ENCODE measurements at regions not wholly inside any gene's neighbourhood (a gene's known extent, or its start where the extent isn't known, plus 50 kb on each side); places are given as distances from the start of the nearest gene placed in this dataset.

DNA sequence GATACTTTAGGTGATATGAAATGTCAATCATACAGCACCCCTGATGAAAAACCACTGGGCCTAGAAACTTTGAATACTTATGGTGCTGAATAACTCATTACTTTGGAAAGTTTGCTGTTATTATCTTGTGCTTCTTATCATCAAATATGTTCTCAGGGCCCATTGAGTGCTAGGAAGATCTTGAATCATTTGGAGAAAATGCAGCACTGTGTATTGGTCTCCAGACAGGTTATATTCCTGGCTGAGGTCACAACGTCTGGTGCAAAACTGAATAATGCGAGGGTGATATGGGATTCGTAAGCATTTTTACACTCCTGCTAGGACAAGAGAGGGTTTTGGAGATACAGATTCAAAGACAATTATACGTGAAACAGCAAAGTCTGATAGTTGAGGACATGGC is 249.4 kb upstream of the TNC start:
- Histone ChIP-seq H3K9me2 (replicated peaks; ENCODE audit: insufficient read depth, low read length) (no peaks in the 10 kb centered on the region), H3K27me3 (replicated peaks; ENCODE audit: insufficient read depth, low read length) (no peaks in the 10 kb centered on the region), H3K27ac (ENCODE audit: low read length) (no peak overlapping the region), H3K4me2 (ENCODE audit: low read depth, low read length) (no peak overlapping the region), H3K79me2 (ENCODE audit: low read length) (no peaks in the 10 kb centered on the region), H2AFZ (ENCODE audit: low read length) (no peak overlapping the region), H3K4me3 (ENCODE audit: low read length) (no peak overlapping the region), H3K9me3 (replicated peaks; ENCODE audit: insufficient read depth, low read length) (no peaks in the 10 kb centered on the region), H4K20me1 (ENCODE audit: insufficient read depth, low read length) (no peaks in the 10 kb centered on the region), H3F3A (ENCODE audit: insufficient read depth, low read length) (no peaks in the 10 kb centered on the region), H3K9ac (ENCODE audit: low read length) (no peak overlapping the region), H3K36me3 (replicated peaks; ENCODE audit: insufficient read depth, low read length) (no peaks in the 10 kb centered on the region), H3K4me1 (ENCODE audit: low read length) (no peaks in the 10 kb centered on the region)
- TF ChIP-seq EZH2phosphoT487 (IDR thresholded peaks at IDR 0.05; ENCODE audit: low read length) (no peak), EZH2 (optimal IDR thresholded peaks at IDR 0.05; ENCODE audit: low read depth, low read length) (no peak)
- TF ChIP-seq, protein P1, sequence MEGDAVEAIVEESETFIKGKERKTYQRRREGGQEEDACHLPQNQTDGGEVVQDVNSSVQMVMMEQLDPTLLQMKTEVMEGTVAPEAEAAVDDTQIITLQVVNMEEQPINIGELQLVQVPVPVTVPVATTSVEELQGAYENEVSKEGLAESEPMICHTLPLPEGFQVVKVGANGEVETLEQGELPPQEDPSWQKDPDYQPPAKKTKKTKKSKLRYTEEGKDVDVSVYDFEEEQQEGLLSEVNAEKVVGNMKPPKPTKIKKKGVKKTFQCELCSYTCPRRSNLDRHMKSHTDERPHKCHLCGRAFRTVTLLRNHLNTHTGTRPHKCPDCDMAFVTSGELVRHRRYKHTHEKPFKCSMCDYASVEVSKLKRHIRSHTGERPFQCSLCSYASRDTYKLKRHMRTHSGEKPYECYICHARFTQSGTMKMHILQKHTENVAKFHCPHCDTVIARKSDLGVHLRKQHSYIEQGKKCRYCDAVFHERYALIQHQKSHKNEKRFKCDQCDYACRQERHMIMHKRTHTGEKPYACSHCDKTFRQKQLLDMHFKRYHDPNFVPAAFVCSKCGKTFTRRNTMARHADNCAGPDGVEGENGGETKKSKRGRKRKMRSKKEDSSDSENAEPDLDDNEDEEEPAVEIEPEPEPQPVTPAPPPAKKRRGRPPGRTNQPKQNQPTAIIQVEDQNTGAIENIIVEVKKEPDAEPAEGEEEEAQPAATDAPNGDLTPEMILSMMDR (IDR thresholded peaks at IDR 0.05; ENCODE audit: low read length): no peak
- no peak for DNase-seq

DNA sequence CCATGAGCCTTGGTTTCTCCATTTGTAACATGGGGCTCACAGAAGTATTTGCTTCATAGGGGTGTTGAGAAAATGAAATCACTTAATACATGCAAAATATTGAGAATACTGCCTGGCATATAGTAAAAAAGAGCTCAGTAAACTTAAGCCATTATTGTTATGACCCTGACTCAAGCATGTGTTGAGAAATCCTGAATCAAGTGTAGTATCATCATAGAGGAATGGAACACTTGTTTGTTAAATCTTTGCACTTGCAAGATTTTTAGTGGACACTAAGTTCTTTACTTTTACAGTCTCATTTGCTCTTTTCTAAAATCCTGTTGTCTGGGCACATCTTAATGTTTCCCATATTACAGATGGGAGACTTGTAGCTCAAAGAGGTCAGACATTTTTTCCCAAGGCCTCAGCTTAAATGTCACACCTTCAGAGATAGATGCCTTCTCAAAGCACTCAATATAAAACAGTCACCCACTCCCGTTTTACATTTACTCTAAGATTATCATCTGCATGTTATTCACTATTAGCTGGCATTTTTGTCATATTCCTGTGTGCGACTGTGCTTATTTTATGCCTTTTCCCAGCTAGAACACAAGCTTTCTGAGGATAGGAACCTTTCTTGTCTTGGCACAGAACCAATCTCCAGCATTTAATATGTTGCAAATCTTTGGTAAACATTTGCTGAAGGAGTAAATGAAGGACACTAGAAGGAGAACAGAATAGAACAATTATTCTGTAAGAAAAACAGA is 250.0 kb upstream of the TNC start:
- Histone ChIP-seq H3K9me2 (replicated peaks; ENCODE audit: insufficient read depth, low read length) (no peaks in the 10 kb centered on the region), H3K9me3 (replicated peaks; ENCODE audit: insufficient read depth, low read length) (no peaks in the 10 kb centered on the region), H3K9ac (ENCODE audit: low read length) (no peak overlapping the region), H2AFZ (ENCODE audit: low read length) (no peak overlapping the region), H3K4me3 (ENCODE audit: low read length) (no peak overlapping the region), H3K4me1 (ENCODE audit: low read length) (no peaks in the 10 kb centered on the region), H3F3A (ENCODE audit: insufficient read depth, low read length) (no peaks in the 10 kb centered on the region), H3K36me3 (replicated peaks; ENCODE audit: insufficient read depth, low read length) (no peaks in the 10 kb centered on the region), H3K79me2 (ENCODE audit: low read length) (no peaks in the 10 kb centered on the region), H3K27ac (ENCODE audit: low read length) (no peak overlapping the region), H4K20me1 (ENCODE audit: insufficient read depth, low read length) (no peaks in the 10 kb centered on the region), H3K4me2 (ENCODE audit: low read depth, low read length) (no peak overlapping the region), H3K27me3 (replicated peaks; ENCODE audit: insufficient read depth, low read length) (no peaks in the 10 kb centered on the region)
- DNase-seq: no peak
- TF ChIP-seq EZH2phosphoT487 (IDR thresholded peaks at IDR 0.05; ENCODE audit: low read length) (no peak), EZH2 (optimal IDR thresholded peaks at IDR 0.05; ENCODE audit: low read depth, low read length) (no peak)
- TF ChIP-seq, protein P1 (IDR thresholded peaks at IDR 0.05; ENCODE audit: low read length): no peak

DNA sequence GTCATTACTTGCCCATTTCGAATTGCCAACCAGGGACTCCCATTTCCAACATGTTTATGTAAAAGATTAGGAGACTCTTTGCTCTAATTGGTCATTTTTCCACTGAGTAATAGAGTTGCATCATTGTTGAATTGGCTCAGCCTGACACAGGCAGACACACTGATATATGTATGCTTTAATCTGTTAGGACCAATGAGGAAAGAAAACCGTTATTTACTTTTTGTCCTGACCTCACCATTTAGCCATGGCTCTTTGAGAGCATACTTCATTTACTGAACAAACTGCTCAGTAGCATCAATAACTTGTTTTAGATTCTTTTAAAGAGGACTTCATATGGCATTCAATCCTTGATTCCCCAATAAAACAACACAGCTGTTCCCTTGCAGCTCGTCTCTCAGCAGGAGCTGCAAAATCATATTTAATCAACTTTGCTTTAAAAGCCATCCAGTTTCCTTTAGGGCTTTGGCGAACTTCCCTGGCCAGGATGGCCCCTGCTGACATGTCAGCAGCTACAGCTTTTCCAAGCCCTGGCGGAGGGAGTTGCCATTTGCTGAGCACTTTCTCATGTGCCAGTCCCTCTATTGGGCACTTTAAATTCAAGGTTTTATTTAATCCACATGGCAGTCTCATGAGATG is 251.5 kb upstream of the TNC start:
- H3K27ac ChIP-seq (ENCODE audit: low read length): no peak overlapping the region
- no peak for TF ChIP-seq EZH2phosphoT487 (IDR thresholded peaks at IDR 0.05; ENCODE audit: low read length)
- TF ChIP-seq, protein P1 (IDR thresholded peaks at IDR 0.05; ENCODE audit: low read length): no peak
- no peak for TF ChIP-seq EZH2 (optimal IDR thresholded peaks at IDR 0.05; ENCODE audit: low read depth, low read length)

More for the DNA sequence above, 251.5 kb upstream of the TNC start:
- Histone ChIP-seq H3K36me3 (replicated peaks; ENCODE audit: insufficient read depth, low read length) (no peaks in the 10 kb centered on the region), H4K20me1 (ENCODE audit: insufficient read depth, low read length) (no peaks in the 10 kb centered on the region), H3K27me3 (replicated peaks; ENCODE audit: insufficient read depth, low read length) (no peaks in the 10 kb centered on the region), H3F3A (ENCODE audit: insufficient read depth, low read length) (no peaks in the 10 kb centered on the region), H3K4me1 (ENCODE audit: low read length) (no peaks in the 10 kb centered on the region), H3K9me2 (replicated peaks; ENCODE audit: insufficient read depth, low read length) (no peaks in the 10 kb centered on the region), H3K4me2 (ENCODE audit: low read depth, low read length) (no peak overlapping the region), H3K9me3 (replicated peaks; ENCODE audit: insufficient read depth, low read length) (no peaks in the 10 kb centered on the region), H3K9ac (ENCODE audit: low read length) (no peak overlapping the region), H2AFZ (ENCODE audit: low read length) (no peak overlapping the region), H3K4me3 (ENCODE audit: low read length) (no peak overlapping the region), H3K79me2 (ENCODE audit: low read length) (no peaks in the 10 kb centered on the region)
- no peak for DNase-seq
